Neural progenitor cell (in vitro differentiated cells): ENCODE measurements at regions not wholly inside any gene's neighbourhood (a gene's known extent, or its start where the extent isn't known, plus 50 kb on each side); places are given as distances from the start of the nearest gene placed in this dataset.

Experiments used
- DNase-seq: peaks from one replicate; pipeline ENCODE4 v3.0.0-alpha.2; 2016; ENCODE audit warnings: low spot score
- H2AFZ ChIP-seq: fragments of 200-600 bp; sonication (generic); replicated peaks from 2 replicates; pipeline ENCODE4 v1.6.1; 2016; ENCODE audit warnings: antibody characterized with exemption
- H3F3A ChIP-seq: fragments of 200-600 bp; sonication (generic); 2 replicates; pipeline ENCODE4 v1.6.1; 2016; ENCODE audit warnings: antibody characterized with exemption, low read depth
- H3K27ac ChIP-seq: fragments of 200-600 bp; sonication (generic); 2 replicates; pipeline ENCODE4 v1.5.1; 2016; ENCODE audit warnings: mild to moderate bottlenecking
- H3K27me3 ChIP-seq: fragments of 200-600 bp; sonication (generic); 2 replicates; pipeline ENCODE4 v1.6.1; 2016; ENCODE audit warnings: mild to moderate bottlenecking, moderate library complexity
- H3K36me3 ChIP-seq: fragments of 200-600 bp; sonication (generic); 2 replicates; pipeline ENCODE4 v1.5.1; 2016
- H3K4me1 ChIP-seq: fragments of 200-600 bp; sonication (generic); 2 replicates; pipeline ENCODE4 v1.6.1; 2016; ENCODE audit warnings: mixed run types
- H3K4me2 ChIP-seq: fragments of 200-600 bp; sonication (generic); 2 replicates; pipeline ENCODE4 v1.6.1; 2016
- H3K4me3 ChIP-seq: fragments of 200-600 bp; sonication (generic); 2 replicates; pipeline ENCODE4 v1.5.1; 2016
- H3K79me2 ChIP-seq: fragments of 200-600 bp; sonication (generic); 2 replicates; pipeline ENCODE4 v1.6.1; 2016; ENCODE audit warnings: low read depth
- H3K9ac ChIP-seq: fragments of 200-600 bp; sonication (generic); 2 replicates; pipeline ENCODE4 v1.6.1; 2016
- H3K9me3 ChIP-seq: fragments of 200-600 bp; sonication (generic); 2 replicates; pipeline ENCODE4 v1.5.1; 2016; ENCODE audit warnings: low read depth
- H4K20me1 ChIP-seq: fragments of 200-600 bp; sonication (generic); 2 replicates; pipeline ENCODE4 v1.6.1; 2016; ENCODE audit warnings: low read depth
- H3K27ac Mint-ChIP-seq: 3 replicates; pipeline ENCODE4 v1.8.0; 2021; ENCODE audit warnings: mixed read lengths
- H3K27me3 Mint-ChIP-seq: 2 replicates; pipeline ENCODE4 v1.8.0; 2022; ENCODE audit warnings: low read depth, mild to moderate bottlenecking, inconsistent platforms, moderate library complexity, mixed read lengths; ENCODE audit not compliant: insufficient read depth
- H3K36me3 Mint-ChIP-seq: 3 replicates; pipeline ENCODE4 v1.8.0; 2021; ENCODE audit warnings: mixed read lengths
- H3K4me1 Mint-ChIP-seq: 3 replicates; pipeline ENCODE4 v1.8.0; 2021; ENCODE audit warnings: mixed read lengths
- H3K4me3 Mint-ChIP-seq: 3 replicates; pipeline ENCODE4 v1.8.0; 2021; ENCODE audit warnings: mild to moderate bottlenecking, moderate library complexity, mixed read lengths
- H3K9me3 Mint-ChIP-seq: 3 replicates; pipeline ENCODE4 v1.8.0; 2020; ENCODE audit warnings: mixed read lengths
- EZH2 ChIP-seq: fragments of 200-600 bp; sonication (generic); IDR thresholded peaks from 2 replicates; pipeline ENCODE4 v1.6.1; 2017; ENCODE audit warnings: antibody characterized with exemption, mild to moderate bottlenecking, moderate library complexity
- EZH2phosphoT487 ChIP-seq: fragments of 200-600 bp; sonication (generic); IDR thresholded peaks from 2 replicates; pipeline ENCODE4 v1.6.1; 2017; ENCODE audit warnings: antibody characterized with exemption
- TF ChIP-seq, protein P1 (sequence below): fragments of 200-600 bp; sonication (generic); IDR thresholded peaks from 2 replicates; pipeline ENCODE4 v1.5.1; 2017; ENCODE audit warnings: antibody characterized with exemption, mild to moderate bottlenecking

DNA sequence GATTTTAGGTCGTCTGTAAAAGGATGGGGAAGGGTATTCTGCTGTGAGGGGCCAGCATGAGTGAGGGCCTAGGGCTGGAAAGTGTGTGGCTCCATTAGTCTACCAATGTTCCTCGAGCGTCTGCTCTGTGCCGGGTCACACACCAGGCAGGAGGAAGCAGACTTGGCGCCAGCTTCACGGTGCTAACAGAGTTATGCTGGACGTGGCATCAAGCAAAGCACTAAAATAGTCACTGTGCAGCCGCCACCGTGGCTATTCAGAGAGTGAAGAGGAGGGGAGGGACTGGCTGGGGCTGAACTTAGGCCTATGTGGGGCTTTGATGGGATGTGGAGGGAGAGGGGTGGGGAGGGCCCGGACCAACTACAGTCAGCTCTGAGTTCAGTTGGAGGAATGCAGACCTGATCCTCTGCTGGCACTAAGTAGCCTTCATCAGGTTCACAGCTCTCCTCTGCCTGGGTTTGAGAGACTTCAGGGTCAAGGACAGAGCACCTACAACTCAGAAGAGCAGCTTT is 83.9 kb upstream of the MSX1 start:
- DNase-seq, result no peak
- peaks cover 59% of the 10 kb centered on the region for H3K27me3 ChIP-seq
- H3K36me3 ChIP-seq, result no peaks in the 10 kb centered on the region
- Mint-ChIP-seq H3K4me3 (peak overlapping the region; percentile 10), H3K27ac (peak overlapping the region; percentile 61), H3K36me3 (no peaks in the 10 kb centered on the region), H3K27me3 (peaks cover 12% of the 10 kb centered on the region), H3K9me3 (no peaks in the 10 kb centered on the region), H3K4me1 (peaks cover 24% of the 10 kb centered on the region)
- no peaks in the 10 kb centered on the region for H3K9me3 ChIP-seq
- TF ChIP-seq EZH2phosphoT487, result no peak
- H3K4me1 ChIP-seq, result no peaks in the 10 kb centered on the region
- no peak overlapping the region for H3K4me3 ChIP-seq
- no peak overlapping the region for H3K27ac ChIP-seq
- no peak overlapping the region for H2AFZ ChIP-seq
- no peak overlapping the region for H3K4me2 ChIP-seq
- H3F3A ChIP-seq, result no peaks in the 10 kb centered on the region
- H3K79me2 ChIP-seq, result no peaks in the 10 kb centered on the region
- peaks cover 7% of the 10 kb centered on the region for H4K20me1 ChIP-seq
- H3K9ac ChIP-seq, result no peak overlapping the region

DNA sequence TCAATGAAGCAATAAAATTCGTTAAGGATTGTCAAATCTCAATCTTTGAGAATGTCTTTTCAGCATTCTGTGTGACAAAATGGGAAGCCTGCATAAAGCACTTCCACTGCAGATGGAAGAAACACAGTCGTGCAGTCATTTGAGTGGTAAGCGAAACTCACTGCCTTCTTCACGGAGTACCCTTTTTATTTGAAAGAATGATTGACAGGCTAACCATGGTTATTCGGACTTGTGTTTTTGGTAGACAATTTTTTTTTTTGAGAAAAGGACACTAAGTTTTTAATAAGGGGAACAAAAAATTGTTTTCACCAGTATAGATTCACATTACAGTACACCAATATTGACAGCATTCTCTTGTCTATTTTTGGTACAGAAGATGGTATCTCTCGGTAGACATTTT is 86.9 kb upstream of the MSX1 start:
- Histone ChIP-seq H3K79me2 (no peaks in the 10 kb centered on the region), H4K20me1 (peaks cover 2% of the 10 kb centered on the region), H3K27ac (no peak overlapping the region), H2AFZ (no peak overlapping the region), H3K4me1 (no peaks in the 10 kb centered on the region), H3K4me3 (no peak overlapping the region), H3K4me2 (no peak overlapping the region), H3K27me3 (peaks cover 29% of the 10 kb centered on the region), H3F3A (no peaks in the 10 kb centered on the region), H3K9ac (no peak overlapping the region), H3K36me3 (no peaks in the 10 kb centered on the region), H3K9me3 (no peaks in the 10 kb centered on the region)
- Mint-ChIP-seq H3K4me3 (no peak overlapping the region), H3K4me1 (peaks cover 6% of the 10 kb centered on the region), H3K36me3 (no peaks in the 10 kb centered on the region), H3K27ac (no peak overlapping the region), H3K9me3 (no peaks in the 10 kb centered on the region), H3K27me3 (peaks cover 4% of the 10 kb centered on the region)
- no peak for TF ChIP-seq EZH2
- TF ChIP-seq EZH2phosphoT487, result no peak
- no peak for DNase-seq

DNA sequence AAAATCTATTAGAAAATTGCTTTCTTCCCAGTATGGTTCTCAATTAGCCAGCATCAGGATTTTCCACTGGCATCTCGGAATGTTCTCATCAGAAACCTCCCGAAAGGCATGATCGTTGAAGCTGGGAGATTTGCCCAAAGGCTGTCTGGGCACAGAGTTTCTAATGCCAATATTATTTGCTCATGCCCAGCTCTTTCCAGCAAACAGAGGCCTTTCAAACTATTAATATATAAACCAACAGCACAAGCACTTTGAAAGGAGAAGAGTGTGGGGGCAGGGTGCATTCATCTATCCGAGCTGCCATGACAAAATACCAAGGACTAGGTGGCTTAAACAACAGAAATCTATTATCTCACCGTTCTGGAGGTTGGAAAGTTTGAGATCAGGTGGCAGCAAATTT is 88.3 kb upstream of the MSX1 start:
- Histone ChIP-seq H3K27me3 (peaks cover 23% of the 10 kb centered on the region), H2AFZ (no peak overlapping the region), H3K79me2 (no peaks in the 10 kb centered on the region), H3K4me1 (no peaks in the 10 kb centered on the region), H3K27ac (no peak overlapping the region), H3K4me2 (no peak overlapping the region), H3K9ac (no peak overlapping the region), H3K4me3 (no peak overlapping the region), H4K20me1 (no peaks in the 10 kb centered on the region), H3K36me3 (no peaks in the 10 kb centered on the region), H3K9me3 (no peaks in the 10 kb centered on the region), H3F3A (no peaks in the 10 kb centered on the region)
- Mint-ChIP-seq H3K4me1 (peaks cover 11% of the 10 kb centered on the region), H3K9me3 (peaks cover 9% of the 10 kb centered on the region), H3K36me3 (peaks cover 11% of the 10 kb centered on the region), H3K27ac (no peak overlapping the region), H3K4me3 (no peak overlapping the region), H3K27me3 (peaks cover 4% of the 10 kb centered on the region)
- TF ChIP-seq, protein P1, sequence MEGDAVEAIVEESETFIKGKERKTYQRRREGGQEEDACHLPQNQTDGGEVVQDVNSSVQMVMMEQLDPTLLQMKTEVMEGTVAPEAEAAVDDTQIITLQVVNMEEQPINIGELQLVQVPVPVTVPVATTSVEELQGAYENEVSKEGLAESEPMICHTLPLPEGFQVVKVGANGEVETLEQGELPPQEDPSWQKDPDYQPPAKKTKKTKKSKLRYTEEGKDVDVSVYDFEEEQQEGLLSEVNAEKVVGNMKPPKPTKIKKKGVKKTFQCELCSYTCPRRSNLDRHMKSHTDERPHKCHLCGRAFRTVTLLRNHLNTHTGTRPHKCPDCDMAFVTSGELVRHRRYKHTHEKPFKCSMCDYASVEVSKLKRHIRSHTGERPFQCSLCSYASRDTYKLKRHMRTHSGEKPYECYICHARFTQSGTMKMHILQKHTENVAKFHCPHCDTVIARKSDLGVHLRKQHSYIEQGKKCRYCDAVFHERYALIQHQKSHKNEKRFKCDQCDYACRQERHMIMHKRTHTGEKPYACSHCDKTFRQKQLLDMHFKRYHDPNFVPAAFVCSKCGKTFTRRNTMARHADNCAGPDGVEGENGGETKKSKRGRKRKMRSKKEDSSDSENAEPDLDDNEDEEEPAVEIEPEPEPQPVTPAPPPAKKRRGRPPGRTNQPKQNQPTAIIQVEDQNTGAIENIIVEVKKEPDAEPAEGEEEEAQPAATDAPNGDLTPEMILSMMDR, result no peak
- no peak for TF ChIP-seq EZH2
- TF ChIP-seq EZH2phosphoT487, result no peak
- no peak for DNase-seq

DNA sequence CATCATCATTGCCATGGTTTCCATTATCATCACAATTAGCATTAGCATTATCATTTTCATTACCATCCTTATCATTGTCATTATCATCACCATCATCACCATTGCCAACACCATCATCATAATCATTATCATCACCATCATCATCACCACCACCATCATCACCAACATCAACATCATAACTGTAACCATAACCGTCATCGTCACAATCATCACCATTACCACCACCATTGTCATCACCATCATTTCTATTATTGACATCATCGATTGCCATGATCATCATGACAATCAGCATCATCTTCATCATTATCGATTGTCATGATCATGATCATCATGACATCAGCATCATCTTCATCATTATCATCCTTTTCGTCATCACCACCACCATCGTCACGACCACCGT is 88.9 kb upstream of the MSX1 start:
- no peak overlapping the region for H3K27ac ChIP-seq
- H3K36me3 ChIP-seq, result no peaks in the 10 kb centered on the region
- H3K9ac ChIP-seq, result no peak overlapping the region
- H3K4me3 ChIP-seq, result no peak overlapping the region
- no peaks in the 10 kb centered on the region for H3K9me3 ChIP-seq
- H4K20me1 ChIP-seq, result no peaks in the 10 kb centered on the region
- H3K9me3 Mint-ChIP-seq, result peaks cover 12% of the 10 kb centered on the region
- H3K27me3 ChIP-seq, result peaks cover 23% of the 10 kb centered on the region
- peaks cover 6% of the 10 kb centered on the region for H3K27me3 Mint-ChIP-seq
- no peak overlapping the region for H3K4me3 Mint-ChIP-seq
- H3K27ac Mint-ChIP-seq, result no peak overlapping the region
- no peak overlapping the region for H2AFZ ChIP-seq
- H3K4me2 ChIP-seq, result no peak overlapping the region
- no peak for DNase-seq
- no peaks in the 10 kb centered on the region for H3K79me2 ChIP-seq
- peaks cover 16% of the 10 kb centered on the region for H3K4me1 Mint-ChIP-seq
- no peaks in the 10 kb centered on the region for H3K4me1 ChIP-seq
- TF ChIP-seq, protein P1, result no peak
- TF ChIP-seq EZH2phosphoT487 (no peak), EZH2 (no peak)
- peaks cover 15% of the 10 kb centered on the region for H3K36me3 Mint-ChIP-seq
- H3F3A ChIP-seq, result no peaks in the 10 kb centered on the region
